Gastroesophageal sphincter (tissue), 3 donors: ENCODE measurements at regions not wholly inside any gene's neighbourhood (a gene's known extent, or its start where the extent isn't known, plus 50 kb on each side); places are given as distances from the start of the nearest gene placed in this dataset.

Experiments
- EP300 ChIP-seq: sonication (generic); formaldehyde crosslinking; IDR thresholded peaks from one replicate; pipeline ENCODE4 v1.6.1; 2017; ENCODE audit warnings: antibody characterized with exemption, mild to moderate bottlenecking
- POLR2A ChIP-seq, 2 donors: fragments of 450-650 bp; IDR thresholded peaks; one replicate each; pipeline ENCODE4 v1.6.1; 2017; ENCODE audit warnings: antibody characterized with exemption in 2 of 2, mild to moderate bottlenecking in 2 of 2, moderate library complexity in 1 of 2
- POLR2AphosphoS5 ChIP-seq: sonication (generic); formaldehyde crosslinking; IDR thresholded peaks from one replicate; pipeline ENCODE4 v1.6.1; 2017; ENCODE audit warnings: antibody characterized with exemption
- TF ChIP-seq, protein P1 (sequence below), 4 experiments: fragments of 200-600 bp in 2 of 4; fragments of 450-650 bp in 2 of 4; sonication (generic) in 1 of 4; IDR thresholded peaks; one replicate each; pipeline ENCODE4 v1.5.1; 2017 to 2019; ENCODE audit warnings: antibody characterized with exemption in 4 of 4, mild to moderate bottlenecking in 2 of 4, moderate library complexity in 2 of 4

DNA sequence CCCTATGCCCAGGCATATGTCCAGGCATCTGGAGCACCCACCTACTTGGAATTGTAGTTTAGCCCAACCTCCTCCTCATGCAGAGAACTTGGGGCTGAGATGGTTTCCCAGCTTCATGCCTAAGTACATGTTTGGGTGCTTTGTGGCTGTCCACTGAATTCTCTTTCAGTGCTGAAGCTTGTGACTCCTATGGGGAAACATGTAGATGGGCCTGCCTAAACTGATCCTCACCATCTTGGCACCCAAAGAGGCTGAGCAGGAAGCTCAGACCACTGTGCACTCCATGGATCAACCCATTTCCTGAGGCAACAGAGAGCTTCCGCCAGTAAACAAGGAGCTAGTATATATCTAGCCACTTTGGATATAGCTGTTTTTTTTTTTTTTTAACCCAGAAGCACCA is 2733.7 kb downstream of the PCDH7 start:
- TF ChIP-seq, protein P1, sequence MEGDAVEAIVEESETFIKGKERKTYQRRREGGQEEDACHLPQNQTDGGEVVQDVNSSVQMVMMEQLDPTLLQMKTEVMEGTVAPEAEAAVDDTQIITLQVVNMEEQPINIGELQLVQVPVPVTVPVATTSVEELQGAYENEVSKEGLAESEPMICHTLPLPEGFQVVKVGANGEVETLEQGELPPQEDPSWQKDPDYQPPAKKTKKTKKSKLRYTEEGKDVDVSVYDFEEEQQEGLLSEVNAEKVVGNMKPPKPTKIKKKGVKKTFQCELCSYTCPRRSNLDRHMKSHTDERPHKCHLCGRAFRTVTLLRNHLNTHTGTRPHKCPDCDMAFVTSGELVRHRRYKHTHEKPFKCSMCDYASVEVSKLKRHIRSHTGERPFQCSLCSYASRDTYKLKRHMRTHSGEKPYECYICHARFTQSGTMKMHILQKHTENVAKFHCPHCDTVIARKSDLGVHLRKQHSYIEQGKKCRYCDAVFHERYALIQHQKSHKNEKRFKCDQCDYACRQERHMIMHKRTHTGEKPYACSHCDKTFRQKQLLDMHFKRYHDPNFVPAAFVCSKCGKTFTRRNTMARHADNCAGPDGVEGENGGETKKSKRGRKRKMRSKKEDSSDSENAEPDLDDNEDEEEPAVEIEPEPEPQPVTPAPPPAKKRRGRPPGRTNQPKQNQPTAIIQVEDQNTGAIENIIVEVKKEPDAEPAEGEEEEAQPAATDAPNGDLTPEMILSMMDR (IDR thresholded peaks at IDR 0.05) = no peak
- TF ChIP-seq POLR2A (IDR thresholded peaks at IDR 0.05) = no peak
- no peak for TF ChIP-seq POLR2AphosphoS5
- TF ChIP-seq EP300 = no peak
